ENCODE measurements at regions not wholly inside any gene's neighbourhood (a gene's known extent, or its start where the extent isn't known, plus 50 kb on each side); places are given as distances from the start of the nearest gene placed in this dataset.
A peak's percentile ranks its signal among the peaks of the same experiment; 100 is the strongest.

DNA sequence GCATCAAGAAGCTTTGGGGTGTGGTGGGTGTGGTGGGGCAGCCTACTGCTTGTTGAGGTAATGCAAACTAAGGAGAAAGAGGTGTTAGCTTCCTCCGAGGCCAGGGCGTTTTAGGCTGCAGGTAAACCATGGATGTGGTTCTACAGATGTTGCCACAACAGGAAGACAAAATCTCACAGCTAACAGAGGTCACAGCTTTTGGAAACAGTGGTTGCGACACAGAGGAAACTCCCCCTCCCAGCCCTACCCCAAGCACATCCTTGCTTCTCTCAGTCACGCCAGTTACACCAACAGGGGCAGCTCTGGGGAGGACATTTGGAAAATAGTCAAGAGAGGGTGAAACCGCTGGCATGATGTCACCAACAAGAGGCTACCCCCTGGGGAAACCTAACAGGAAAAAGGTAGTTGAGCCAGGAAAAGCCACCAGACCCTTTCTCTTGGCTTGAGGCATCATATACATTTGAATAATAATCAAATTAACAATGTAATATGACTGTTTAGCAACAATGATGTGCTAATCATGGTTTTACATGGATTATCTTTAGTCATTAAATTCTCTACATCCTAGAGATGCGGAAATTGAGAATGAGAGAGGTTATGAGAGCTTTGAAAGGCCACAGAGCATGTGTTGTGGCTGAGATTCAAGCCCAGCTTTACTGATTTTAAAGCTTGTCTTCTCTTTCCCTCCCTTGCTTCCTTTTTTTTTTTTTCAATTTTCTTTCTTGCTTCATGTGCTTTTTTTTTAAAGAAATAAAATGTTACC, 82.2 kb upstream of the IL12B start:
- peak overlapping the region; percentile 24 for H3K4me3 Mint-ChIP-seq
- ATAC-seq (peak; percentile 89), DNase-seq (peak; percentile 65)
- peaks cover 63% of the 10 kb centered on the region for H3K4me1 Mint-ChIP-seq
- peaks cover 2% of the 10 kb centered on the region for H3K27me3 Mint-ChIP-seq
- peaks cover 6% of the 10 kb centered on the region for H3K9me3 Mint-ChIP-seq
- H3K27ac Mint-ChIP-seq = peak overlapping the region; percentile 66
- no peaks in the 10 kb centered on the region for H3K36me3 Mint-ChIP-seq (ENCODE audit: low read depth)

DNA sequence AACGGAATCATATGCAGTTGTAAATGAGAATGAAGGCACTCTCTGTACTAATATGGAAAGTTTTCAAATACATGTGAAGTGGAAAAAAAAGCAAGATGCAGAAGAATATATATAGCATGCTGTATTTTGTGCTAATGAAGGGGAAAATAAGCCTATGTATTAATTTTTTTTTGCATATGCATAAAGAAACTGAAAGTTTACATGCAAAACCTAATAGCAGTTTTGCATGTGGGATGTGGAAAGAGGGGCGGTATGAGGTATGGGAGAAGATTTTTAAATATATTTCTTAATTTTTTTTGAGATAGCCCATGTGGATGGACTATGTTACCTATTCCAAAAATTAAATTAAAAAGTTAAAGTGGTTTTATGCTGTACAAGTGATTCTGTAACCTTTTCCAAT, 83.7 kb upstream of the IL12B start:
- no peak overlapping the region for H3K27ac Mint-ChIP-seq
- DNase-seq (no peak), ATAC-seq (no peak)
- peaks cover 57% of the 10 kb centered on the region for H3K4me1 Mint-ChIP-seq
- no peaks in the 10 kb centered on the region for H3K27me3 Mint-ChIP-seq
- H3K9me3 Mint-ChIP-seq = no peaks in the 10 kb centered on the region
- H3K36me3 Mint-ChIP-seq (ENCODE audit: low read depth) = no peaks in the 10 kb centered on the region
- H3K4me3 Mint-ChIP-seq = no peak overlapping the region

DNA sequence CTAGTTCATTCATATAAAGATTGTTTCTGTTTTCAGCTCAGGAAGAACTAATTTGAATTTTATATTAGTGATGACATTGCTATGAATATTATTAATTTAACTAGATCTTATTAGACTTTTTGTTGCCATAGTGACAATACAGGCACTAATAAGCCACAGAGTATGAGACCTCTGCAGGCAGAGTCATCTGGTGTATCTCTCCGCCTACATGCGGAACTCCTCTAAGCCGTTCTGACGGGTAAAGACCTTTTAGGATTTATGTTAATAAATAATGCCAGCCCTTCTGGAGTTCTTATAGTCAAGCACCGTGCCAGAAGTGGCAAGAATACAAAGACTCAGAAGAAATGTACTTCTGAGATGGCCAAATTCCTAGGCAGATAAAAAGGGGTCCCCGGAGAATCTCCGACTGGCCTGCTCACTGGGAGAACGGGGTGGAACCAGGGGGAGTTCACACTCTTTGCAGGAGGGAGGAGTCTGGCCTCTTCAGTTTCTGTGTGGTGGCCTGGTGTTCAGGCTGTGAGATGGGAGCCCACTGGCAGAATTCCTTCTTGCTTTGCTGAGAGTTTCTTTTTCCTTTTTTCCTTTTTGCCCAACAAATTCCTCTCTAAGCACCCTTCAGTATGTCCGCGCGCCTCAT, 85.1 kb upstream of the IL12B start:
- Mint-ChIP-seq H3K36me3 (ENCODE audit: low read depth) (no peaks in the 10 kb centered on the region), H3K27ac (no peak overlapping the region), H3K9me3 (no peaks in the 10 kb centered on the region), H3K4me3 (no peak overlapping the region), H3K27me3 (no peaks in the 10 kb centered on the region), H3K4me1 (peaks cover 43% of the 10 kb centered on the region)
- ATAC-seq (no peak), DNase-seq (no peak)

DNA sequence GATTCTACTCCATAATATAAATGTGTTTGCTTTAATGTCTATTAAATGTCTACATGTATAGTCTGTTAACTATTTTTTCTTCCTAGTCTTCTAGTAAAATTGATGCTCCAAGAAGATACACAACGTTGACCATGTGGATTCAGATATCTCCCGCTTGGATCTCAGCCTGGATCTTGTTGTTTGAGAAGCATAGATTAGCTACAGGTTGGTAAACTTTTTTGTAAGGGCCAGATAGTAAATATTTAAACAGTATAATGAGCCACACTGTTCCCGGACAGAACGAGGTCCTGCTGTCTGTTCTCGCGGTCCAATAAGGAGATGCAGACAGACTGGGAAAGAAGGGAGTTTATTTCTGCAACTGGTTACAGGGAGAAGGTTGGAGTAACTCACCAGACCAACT, 86.2 kb upstream of the IL12B start:
- no peak for ATAC-seq
- no peak overlapping the region for H3K27ac Mint-ChIP-seq
- DNase-seq = no peak
- H3K4me1 Mint-ChIP-seq = peaks cover 33% of the 10 kb centered on the region
- no peaks in the 10 kb centered on the region for H3K9me3 Mint-ChIP-seq
- H3K36me3 Mint-ChIP-seq (ENCODE audit: low read depth) = no peaks in the 10 kb centered on the region
- no peak overlapping the region for H3K4me3 Mint-ChIP-seq
- H3K27me3 Mint-ChIP-seq = no peaks in the 10 kb centered on the region

DNA sequence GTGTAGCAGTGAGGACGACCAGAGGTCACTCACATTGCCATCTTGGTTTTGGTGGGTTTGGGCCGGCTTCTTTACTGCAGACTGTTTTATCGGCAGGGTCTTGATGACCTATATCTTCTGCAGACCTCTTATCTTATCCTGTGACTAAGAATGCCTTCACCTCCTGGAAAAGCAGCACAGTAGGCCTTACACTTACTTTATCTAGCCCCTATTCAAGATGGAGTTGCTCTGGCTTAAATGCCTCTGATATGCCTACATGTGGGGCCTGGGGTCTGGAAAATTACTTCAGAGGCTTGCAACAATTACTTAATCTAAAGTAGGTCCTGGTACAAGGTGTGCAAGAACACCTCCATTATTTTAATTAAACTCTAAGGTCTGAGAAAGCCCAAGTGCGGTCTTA, 86.9 kb upstream of the IL12B start:
- H3K9me3 Mint-ChIP-seq = no peaks in the 10 kb centered on the region
- H3K4me1 Mint-ChIP-seq = peaks cover 25% of the 10 kb centered on the region
- DNase-seq (no peak), ATAC-seq (no peak)
- no peak overlapping the region for H3K4me3 Mint-ChIP-seq
- H3K27ac Mint-ChIP-seq = no peak overlapping the region
- H3K27me3 Mint-ChIP-seq = no peaks in the 10 kb centered on the region
- H3K36me3 Mint-ChIP-seq (ENCODE audit: low read depth) = no peaks in the 10 kb centered on the region

DNA sequence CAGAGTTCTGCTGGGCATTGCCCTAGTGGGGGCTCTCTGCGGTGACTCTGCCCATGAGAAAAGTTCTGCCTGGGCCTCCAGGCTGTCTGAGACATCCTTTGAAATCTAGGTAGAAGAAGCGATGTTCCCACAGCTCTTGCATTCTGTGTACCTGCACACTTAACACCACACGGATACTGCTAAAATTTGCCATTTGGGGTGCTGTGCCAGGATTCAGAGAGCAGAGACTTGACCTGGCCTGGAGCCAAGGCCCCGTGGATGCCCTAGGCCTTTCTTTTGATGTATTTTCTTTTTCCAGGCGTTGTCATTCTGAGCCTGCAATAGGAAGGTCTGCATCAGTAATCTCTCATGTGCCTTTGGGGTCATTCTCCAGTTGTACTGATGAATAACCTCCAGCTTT, 89.3 kb upstream of the IL12B start:
- H3K9me3 Mint-ChIP-seq = no peaks in the 10 kb centered on the region
- no peak overlapping the region for H3K27ac Mint-ChIP-seq
- H3K4me1 Mint-ChIP-seq = peaks cover 5% of the 10 kb centered on the region
- no peak for ATAC-seq
- no peaks in the 10 kb centered on the region for H3K27me3 Mint-ChIP-seq
- no peak overlapping the region for H3K4me3 Mint-ChIP-seq
- peak; percentile 15 for DNase-seq
- H3K36me3 Mint-ChIP-seq (ENCODE audit: low read depth) = no peaks in the 10 kb centered on the region

DNA sequence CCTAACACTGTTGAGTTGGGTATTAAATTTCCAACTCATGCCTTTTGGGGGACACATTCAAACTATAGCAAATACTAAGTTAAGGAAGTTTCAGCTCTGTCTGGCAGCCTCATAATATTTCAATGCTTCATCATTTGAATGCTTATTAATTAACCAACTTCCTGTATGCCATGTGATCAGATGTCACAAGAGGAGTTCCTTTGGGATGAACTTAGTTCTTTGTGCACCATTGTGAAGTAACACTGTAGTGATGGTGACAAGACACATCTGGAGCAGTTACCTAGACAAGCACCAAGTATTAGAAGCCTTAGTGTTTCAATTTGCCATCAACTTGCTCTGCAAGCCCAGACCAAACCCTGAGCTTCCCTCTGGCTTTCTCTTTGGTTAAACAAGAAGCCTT, 90.7 kb upstream of the IL12B start:
- ATAC-seq = no peak
- H3K36me3 Mint-ChIP-seq (ENCODE audit: low read depth) = no peaks in the 10 kb centered on the region

DNA sequence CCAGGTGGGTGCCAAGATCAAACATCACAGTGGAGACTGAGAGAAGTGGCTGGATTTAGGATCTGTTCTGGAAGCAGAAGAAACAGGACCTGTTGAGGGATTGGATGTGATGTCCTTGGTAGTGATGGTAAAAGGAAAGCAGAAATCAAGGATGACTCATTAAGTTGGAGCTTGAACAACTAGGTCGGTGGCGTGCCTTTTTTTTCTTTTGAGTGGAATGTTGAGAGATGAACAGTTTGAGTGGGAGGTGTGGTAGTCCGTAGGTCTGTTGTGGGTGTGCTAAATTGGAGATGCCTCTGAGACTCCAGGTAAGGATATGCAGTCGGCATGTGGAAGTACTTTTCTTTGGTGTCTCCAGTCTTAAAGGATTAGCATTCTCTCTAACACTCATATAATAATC, 92.1 kb upstream of the IL12B start:
- no peak overlapping the region for H3K4me3 Mint-ChIP-seq
- peaks cover 20% of the 10 kb centered on the region for H3K4me1 Mint-ChIP-seq
- H3K9me3 Mint-ChIP-seq = no peaks in the 10 kb centered on the region
- DNase-seq (no peak), ATAC-seq (no peak)
- no peaks in the 10 kb centered on the region for H3K36me3 Mint-ChIP-seq (ENCODE audit: low read depth)
- H3K27ac Mint-ChIP-seq = no peak overlapping the region
- no peaks in the 10 kb centered on the region for H3K27me3 Mint-ChIP-seq

More for the DNA sequence above, 90.7 kb upstream of the IL12B start:
- Mint-ChIP-seq H3K27me3 (no peaks in the 10 kb centered on the region), H3K27ac (no peak overlapping the region), H3K4me1 (peaks cover 7% of the 10 kb centered on the region), H3K4me3 (no peak overlapping the region), H3K9me3 (no peaks in the 10 kb centered on the region)
- DNase-seq = no peak

DNA sequence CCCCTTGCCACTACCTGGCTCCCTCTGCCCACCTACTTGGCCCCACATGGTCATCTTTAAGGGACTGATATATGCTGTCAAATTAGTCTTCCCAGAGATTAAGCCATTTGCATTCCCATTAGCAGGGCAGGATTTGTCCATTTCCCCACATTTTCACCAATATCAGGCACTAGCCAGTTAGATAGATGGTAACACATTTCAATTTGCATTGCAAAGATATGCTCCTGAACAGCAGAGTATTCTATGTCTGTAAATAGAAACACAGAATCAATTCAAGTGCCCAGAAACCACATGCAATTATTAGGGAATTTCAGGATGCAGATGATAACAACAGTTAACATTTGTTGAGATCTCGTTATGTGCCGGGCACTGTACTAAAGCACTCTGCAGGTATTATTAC, 92.6 kb upstream of the IL12B start:
- no peaks in the 10 kb centered on the region for H3K9me3 Mint-ChIP-seq

DNA sequence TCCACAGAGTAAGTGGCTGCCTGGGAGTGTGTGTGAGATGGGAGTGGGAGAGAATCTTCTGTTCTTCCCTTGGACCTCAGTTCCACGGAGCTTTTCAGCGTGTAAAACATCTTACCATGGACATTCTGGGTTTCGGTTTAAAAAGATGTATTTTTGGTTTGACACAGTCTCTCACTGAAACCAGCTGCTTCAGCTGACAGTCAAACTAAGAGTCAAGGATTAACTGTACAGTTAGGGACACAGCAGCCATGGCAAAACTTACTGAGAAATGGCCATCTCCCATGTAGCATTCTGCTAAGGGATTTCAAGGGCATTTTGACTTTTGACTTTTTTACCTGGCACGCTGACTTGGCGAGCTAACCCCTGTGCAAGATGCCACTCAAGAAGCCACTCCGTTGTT, 93.8 kb upstream of the IL12B start:
- peaks cover 32% of the 10 kb centered on the region for H3K4me1 Mint-ChIP-seq
- no peak for ATAC-seq
- H3K9me3 Mint-ChIP-seq = no peaks in the 10 kb centered on the region
- no peak overlapping the region for H3K27ac Mint-ChIP-seq
- H3K4me3 Mint-ChIP-seq = no peak overlapping the region
- H3K27me3 Mint-ChIP-seq = no peaks in the 10 kb centered on the region
- no peak for DNase-seq
- no peaks in the 10 kb centered on the region for H3K36me3 Mint-ChIP-seq (ENCODE audit: low read depth)

More for the DNA sequence above, 92.6 kb upstream of the IL12B start:
- Mint-ChIP-seq H3K36me3 (ENCODE audit: low read depth) (no peaks in the 10 kb centered on the region), H3K27ac (no peak overlapping the region), H3K4me3 (no peak overlapping the region), H3K27me3 (no peaks in the 10 kb centered on the region), H3K4me1 (peaks cover 26% of the 10 kb centered on the region)
- no peak for ATAC-seq
- no peak for DNase-seq

DNA sequence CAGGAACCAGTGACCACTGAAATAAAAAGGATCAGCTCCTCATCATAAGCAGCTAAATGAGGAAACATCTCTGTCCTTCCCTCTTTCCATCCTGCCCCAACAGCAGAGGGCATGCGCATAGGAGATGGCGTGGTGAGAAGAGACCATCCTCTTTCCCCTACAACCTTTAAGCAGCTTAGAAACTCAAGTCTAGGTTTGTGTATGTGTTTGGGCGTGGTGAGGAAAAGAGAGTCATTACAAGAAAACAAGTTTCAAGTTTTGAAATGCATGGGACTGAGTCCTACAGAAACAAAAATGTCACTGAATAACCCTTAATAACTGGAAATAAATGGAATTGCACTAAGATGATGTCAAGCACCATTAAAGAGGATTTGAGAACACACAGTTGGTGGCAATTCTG, 96.4 kb upstream of the IL12B start:
- DNase-seq (no peak), ATAC-seq (peak; percentile 26)
- H3K27me3 Mint-ChIP-seq = peaks cover 2% of the 10 kb centered on the region
- H3K9me3 Mint-ChIP-seq = no peaks in the 10 kb centered on the region
- H3K4me1 Mint-ChIP-seq = peaks cover 32% of the 10 kb centered on the region
- H3K4me3 Mint-ChIP-seq = no peak overlapping the region
- no peaks in the 10 kb centered on the region for H3K36me3 Mint-ChIP-seq (ENCODE audit: low read depth)
- H3K27ac Mint-ChIP-seq = no peak overlapping the region

DNA sequence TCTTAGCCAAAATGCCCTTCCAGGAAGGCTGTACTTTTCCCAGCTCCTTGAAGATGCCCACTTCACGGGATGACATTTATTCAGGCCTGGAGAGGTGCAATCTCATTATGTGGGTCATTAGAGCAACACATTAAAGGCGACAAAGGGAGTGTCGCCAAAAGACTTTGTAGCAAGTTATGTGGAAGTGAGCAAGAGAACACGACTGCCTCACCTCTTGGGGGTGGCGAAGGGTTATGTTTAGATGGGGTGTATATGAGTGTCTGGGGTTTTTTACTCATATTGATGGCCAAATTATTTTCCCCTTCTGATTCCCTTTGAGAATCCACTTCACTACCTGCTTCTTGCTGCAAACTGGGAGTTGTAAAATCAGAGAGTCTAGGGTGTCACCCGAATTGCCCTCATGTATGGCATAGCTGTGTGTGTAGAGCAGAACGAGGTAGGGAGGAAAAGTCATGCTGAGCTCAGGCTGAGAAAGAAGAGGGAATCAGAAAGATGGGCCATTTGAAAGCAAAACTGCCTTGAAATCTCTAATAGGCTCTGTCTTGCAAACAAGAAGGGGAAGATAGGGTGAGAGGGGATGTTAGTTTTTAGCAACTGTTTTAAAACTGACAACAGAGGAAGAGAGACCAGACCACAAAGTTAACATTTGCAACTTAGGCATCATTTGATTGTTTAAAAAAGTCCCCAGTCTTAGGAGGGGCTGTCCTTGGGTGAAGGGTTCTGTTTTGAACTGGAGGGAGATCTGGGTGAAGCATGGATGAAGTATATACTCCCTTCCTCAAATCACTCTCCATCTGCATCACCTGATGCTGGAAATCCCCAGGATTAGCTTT, 97.1 kb upstream of the IL12B start:
- Mint-ChIP-seq H3K9me3 (no peaks in the 10 kb centered on the region), H3K27ac (no peak overlapping the region), H3K4me3 (no peak overlapping the region), H3K36me3 (ENCODE audit: low read depth) (no peaks in the 10 kb centered on the region), H3K4me1 (peaks cover 32% of the 10 kb centered on the region), H3K27me3 (peaks cover 4% of the 10 kb centered on the region)
- DNase-seq = no peak
- peak; percentile 57 for ATAC-seq

DNA sequence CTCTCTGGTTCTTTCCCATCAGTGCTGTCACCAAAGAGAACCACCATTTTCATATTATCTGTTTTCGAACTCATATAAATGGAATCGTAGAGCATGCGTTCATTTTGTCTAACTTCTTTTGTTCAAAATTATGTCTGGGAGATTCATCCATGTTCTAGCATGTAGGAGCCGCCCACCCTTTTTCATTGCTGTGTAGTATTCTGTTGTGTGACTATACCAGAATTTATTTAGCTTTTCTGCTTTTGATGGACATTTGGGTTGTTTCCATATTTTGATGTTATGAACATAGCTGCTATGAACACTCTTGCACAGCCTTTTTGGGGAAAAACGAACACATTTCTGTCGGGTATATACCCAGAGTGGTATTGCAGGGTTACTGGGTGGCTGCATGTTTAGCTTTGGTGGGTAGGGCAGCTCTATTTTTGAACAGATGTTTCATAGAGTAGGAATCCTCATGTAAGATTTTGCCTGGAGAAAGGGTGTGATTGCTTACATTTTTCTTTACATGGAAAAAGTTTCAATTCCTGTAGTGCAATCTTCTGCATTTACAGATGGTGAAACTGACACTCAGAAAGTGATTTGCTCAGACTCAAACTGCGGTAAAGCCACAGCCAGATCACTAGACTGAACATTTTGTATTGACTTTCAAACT, 100.2 kb upstream of the IL12B start:
- Mint-ChIP-seq H3K4me1 (peaks cover 29% of the 10 kb centered on the region), H3K27me3 (peaks cover 6% of the 10 kb centered on the region), H3K36me3 (ENCODE audit: low read depth) (no peaks in the 10 kb centered on the region), H3K4me3 (no peak overlapping the region), H3K27ac (no peak overlapping the region), H3K9me3 (no peaks in the 10 kb centered on the region)
- DNase-seq (no peak), ATAC-seq (no peak)

DNA sequence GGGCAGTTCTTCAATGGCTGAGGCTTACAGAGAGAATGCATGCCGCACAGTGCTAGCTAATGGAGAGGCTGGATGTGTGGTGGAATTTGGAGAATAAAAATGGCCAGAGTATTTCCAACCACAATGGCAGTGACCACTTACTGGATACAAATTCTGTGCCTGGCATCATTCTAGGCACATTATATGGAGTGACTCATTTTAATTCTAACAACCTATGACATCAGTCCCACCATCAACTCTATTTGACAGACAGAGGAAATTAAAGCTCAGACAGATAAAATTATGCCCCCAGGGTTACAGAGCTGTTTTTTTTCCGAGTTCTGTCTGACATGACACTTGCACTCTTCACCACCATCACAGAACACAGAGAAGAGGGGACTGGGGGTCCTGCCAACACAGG, 105.6 kb upstream of the IL12B start:
- ATAC-seq = no peak
- peaks cover 5% of the 10 kb centered on the region for H3K4me1 Mint-ChIP-seq
- no peaks in the 10 kb centered on the region for H3K36me3 Mint-ChIP-seq (ENCODE audit: low read depth)
- no peak overlapping the region for H3K4me3 Mint-ChIP-seq
- DNase-seq = no peak
- no peaks in the 10 kb centered on the region for H3K9me3 Mint-ChIP-seq
- H3K27me3 Mint-ChIP-seq = peaks cover 6% of the 10 kb centered on the region
- no peak overlapping the region for H3K27ac Mint-ChIP-seq

Measured in activated naive CD8-positive, alpha-beta T cell treated with anti-CD3 and anti-CD28 coated beads, Interleukin-2, amount 50 U/mL, for 24 hours (primary cell).